ENCODE measurements at regions not wholly inside any gene's neighbourhood (a gene's known extent, or its start where the extent isn't known, plus 50 kb on each side); places are given as distances from the start of the nearest gene placed in this dataset.

GRCh38 chr5:10172247-10172646 is 77.4 kb downstream of the ATPSCKMT start:
- TF ChIP-seq, protein P1, sequence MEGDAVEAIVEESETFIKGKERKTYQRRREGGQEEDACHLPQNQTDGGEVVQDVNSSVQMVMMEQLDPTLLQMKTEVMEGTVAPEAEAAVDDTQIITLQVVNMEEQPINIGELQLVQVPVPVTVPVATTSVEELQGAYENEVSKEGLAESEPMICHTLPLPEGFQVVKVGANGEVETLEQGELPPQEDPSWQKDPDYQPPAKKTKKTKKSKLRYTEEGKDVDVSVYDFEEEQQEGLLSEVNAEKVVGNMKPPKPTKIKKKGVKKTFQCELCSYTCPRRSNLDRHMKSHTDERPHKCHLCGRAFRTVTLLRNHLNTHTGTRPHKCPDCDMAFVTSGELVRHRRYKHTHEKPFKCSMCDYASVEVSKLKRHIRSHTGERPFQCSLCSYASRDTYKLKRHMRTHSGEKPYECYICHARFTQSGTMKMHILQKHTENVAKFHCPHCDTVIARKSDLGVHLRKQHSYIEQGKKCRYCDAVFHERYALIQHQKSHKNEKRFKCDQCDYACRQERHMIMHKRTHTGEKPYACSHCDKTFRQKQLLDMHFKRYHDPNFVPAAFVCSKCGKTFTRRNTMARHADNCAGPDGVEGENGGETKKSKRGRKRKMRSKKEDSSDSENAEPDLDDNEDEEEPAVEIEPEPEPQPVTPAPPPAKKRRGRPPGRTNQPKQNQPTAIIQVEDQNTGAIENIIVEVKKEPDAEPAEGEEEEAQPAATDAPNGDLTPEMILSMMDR (IDR thresholded peaks at IDR 0.05), result no peak
- no peak for TF ChIP-seq EZH2phosphoT487 (IDR thresholded peaks at IDR 0.05)

Data from neural progenitor cell (in vitro differentiated cells).